Ecto neural progenitor cell (in vitro differentiated cells): ENCODE measurements at regions not wholly inside any gene's neighbourhood (a gene's known extent, or its start where the extent isn't known, plus 50 kb on each side); places are given as distances from the start of the nearest gene placed in this dataset.

Experiments
- DNase-seq: peaks from one replicate; pipeline ENCODE4 v3.0.0-alpha.2; 2018; ENCODE audit warnings: low spot score

GRCh38 chr18:47758000-47758399 is 172.5 kb downstream of the SMAD2 start:
- no peak for DNase-seq

GRCh38 chr18:47756364-47757016 is 174.0 kb downstream of the SMAD2 start:
- DNase-seq: peak; percentile 83

- no peak for DNase-seq
Observed at GRCh38 chr18:47755102-47755456, 175.4 kb downstream of the SMAD2 start.

- peak; percentile 90 for DNase-seq
Observed at GRCh38 chr18:47754311-47755101, 176.0 kb downstream of the SMAD2 start.

- no peak for DNase-seq
Observed at GRCh38 chr18:47752796-47753645, 177.4 kb downstream of the SMAD2 start.

- DNase-seq: no peak
Observed at GRCh38 chr18:47750889-47751423, 179.5 kb downstream of the SMAD2 start.

GRCh38 chr18:47749600-47749973 is 180.9 kb downstream of the SMAD2 start:
- DNase-seq: no peak

GRCh38 chr18:47748847-47749599 is 181.4 kb downstream of the SMAD2 start:
- DNase-seq: peak; percentile 91

GRCh38 chr18:47748093-47748796 is 182.2 kb downstream of the SMAD2 start:
- DNase-seq: no peak

GRCh38 chr18:47747260-47747795 is 183.1 kb downstream of the SMAD2 start:
- DNase-seq: no peak

GRCh38 chr18:47746615-47747014 is 183.8 kb downstream of the SMAD2 start:
- no peak for DNase-seq

GRCh38 chr18:47745227-47745626 is 185.2 kb downstream of the SMAD2 start:
- no peak for DNase-seq

GRCh38 chr18:47737956-47738355 is 192.5 kb downstream of the SMAD2 start:
- peak; percentile 28 for DNase-seq

- DNase-seq: peak; percentile 12
Observed at GRCh38 chr18:47737198-47737830, 193.1 kb downstream of the SMAD2 start.

- DNase-seq: no peak
Observed at GRCh38 chr18:47736376-47737140, 193.9 kb downstream of the SMAD2 start.

- no peak for DNase-seq
Observed at GRCh38 chr18:47735041-47735702, 195.3 kb downstream of the SMAD2 start.

GRCh38 chr18:47731276-47731675 is 199.2 kb downstream of the SMAD2 start:
- no peak for DNase-seq

- DNase-seq: no peak
Observed at GRCh38 chr18:47730795-47731194, 199.7 kb downstream of the SMAD2 start.

GRCh38 chr18:47729356-47729755 is 201.1 kb downstream of the SMAD2 start:
- DNase-seq: no peak
